GM19351 (cell line): ENCODE measurements at regions not wholly inside any gene's neighbourhood (a gene's known extent, or its start where the extent isn't known, plus 50 kb on each side); places are given as distances from the start of the nearest gene placed in this dataset.
"Not testable (repeated sequence)": the region's sequence is repeated elsewhere in the genome, so short reads cannot be mapped to it uniquely, and the experiment has no call there.

Source experiments
- ATAC-seq: cut with Tn5 transposase; IDR thresholded peaks from one replicate; pipeline ENCODE4 v1.9.1; 2021; ENCODE audit warnings: mild to moderate bottlenecking, moderate library complexity; ENCODE audit not compliant: unreplicated experiment

GRCh38 chr10:33630761-33631160 lies 296.3 kb upstream of the NRP1 start:
- no peak for ATAC-seq

DNA sequence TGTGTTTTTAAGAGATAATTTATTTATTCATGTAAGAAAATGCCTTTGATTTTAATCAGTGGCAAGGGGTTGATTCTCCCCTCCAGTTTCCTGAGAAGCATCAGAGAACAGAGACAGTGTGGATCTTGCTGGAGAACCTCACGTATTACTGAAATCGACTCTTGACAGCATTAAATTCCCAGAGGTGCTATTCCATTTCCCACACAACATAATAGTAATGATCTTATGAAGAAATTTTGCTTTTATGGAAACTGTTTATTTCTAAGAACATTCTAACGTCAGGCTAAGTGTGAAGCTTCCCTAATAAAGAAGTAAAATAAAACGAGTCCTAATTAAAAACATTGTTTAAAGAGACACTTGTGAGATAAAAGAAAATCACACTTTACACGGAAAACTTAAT lies 293.1 kb upstream of the NRP1 start:
- ATAC-seq, result no peak

DNA sequence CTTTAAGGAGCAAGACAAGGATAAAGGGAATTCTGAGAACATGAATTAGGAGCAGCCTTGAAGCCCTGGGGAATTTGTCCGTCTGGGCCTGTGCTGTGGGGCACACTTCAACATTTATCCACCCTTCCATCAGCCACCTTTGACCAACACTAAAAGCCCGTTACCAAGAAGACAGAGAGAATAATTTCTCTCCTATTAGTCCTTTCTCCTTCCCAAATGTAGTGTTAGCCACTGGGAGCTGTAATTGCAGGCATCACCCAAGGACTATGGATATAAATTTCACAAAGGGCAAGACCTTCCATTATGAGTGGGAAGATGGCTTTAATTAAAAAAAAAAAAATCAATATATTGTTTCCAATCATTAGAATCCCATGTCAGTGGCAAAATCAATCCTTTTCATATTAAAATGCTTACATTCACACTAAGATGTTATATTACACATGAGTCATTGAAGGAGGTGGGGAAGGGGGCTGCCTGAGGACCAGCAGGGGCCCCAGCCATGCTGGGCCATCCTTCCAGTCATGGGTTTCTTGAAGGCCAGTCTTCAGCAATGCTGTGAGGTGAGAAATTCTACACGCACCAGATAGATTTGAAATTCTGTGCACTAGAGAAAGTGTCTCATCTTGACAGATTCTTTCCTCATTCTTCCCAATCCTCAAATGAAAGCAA lies 292.5 kb upstream of the NRP1 start:
- ATAC-seq, result no peak

- ATAC-seq, result no peak
Observed at GRCh38 chr10:33623669-33624068, 289.2 kb upstream of the NRP1 start.

DNA sequence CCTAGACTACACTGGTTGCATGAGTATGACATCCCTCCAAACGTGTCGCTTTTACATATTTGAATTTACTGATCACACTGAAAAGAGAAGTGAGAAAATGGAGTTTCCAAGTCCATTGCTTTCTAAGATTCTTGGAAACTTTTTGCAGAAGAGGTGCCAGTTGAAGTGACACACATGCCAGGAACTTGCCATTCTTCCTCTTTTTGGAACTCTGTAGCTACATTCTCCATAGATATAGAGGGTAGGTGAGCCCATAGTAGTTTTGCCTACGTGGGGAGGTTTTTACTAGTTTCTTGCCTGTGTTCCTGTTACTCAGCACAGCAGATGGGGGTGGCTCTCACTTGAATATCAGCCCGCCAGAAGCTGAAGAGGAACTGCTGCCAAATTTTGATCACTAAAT lies 286.6 kb upstream of the NRP1 start:
- ATAC-seq, result no peak

- ATAC-seq, result no peak
Observed at GRCh38 chr10:33618196-33618595, 283.7 kb upstream of the NRP1 start.

DNA sequence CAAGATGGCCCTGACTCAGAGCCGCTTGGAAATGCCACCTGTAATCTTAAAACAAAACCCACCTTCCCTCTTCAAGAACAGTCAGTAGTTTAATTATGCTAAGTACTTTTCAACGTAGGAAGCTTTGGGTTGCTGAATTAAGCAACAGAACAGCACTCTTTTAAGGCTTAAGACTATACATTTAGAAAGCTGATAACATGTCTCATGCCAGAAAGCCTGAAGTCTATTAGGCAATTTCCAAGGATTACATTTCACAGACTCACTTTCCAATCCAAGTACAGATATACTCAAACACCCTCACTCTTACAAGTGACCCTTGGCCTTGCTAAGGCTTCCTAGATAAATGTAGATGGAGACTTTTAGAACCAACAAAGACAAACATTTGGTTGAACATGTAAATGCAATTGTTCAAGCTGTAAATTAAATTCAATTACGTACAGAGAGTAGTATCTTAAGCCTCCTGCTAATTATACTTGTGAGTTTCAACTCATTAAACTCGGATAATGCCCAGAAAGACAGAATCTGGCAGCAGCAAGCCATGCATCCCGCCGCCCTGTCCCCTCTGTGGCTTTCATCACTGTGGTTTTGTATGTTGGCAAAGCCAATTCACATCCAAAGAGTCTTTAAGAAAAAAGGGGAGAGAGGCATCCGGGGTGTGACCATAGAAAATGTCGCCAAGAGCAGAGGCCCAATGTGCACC lies 283.1 kb upstream of the NRP1 start:
- ATAC-seq, result no peak

DNA sequence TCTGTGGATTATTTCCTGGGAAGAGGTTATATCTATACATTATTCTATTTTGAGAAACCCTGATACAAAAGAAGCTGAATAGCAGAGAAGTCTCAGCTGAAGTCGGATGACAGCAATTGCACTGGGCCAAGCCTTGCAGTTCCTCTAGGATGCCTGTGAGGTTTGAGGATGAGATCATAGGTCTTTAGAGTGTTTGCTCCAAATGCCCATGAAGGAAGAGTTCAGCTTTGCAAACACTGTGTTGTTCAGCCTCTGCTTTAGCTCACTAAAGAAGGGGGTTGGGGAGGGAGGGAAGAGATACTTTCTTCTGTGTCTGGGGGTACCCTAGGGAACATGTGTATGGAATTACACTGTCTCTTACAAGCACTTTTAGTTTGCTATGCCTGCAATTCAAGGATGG lies 282.5 kb upstream of the NRP1 start:
- no peak for ATAC-seq

DNA sequence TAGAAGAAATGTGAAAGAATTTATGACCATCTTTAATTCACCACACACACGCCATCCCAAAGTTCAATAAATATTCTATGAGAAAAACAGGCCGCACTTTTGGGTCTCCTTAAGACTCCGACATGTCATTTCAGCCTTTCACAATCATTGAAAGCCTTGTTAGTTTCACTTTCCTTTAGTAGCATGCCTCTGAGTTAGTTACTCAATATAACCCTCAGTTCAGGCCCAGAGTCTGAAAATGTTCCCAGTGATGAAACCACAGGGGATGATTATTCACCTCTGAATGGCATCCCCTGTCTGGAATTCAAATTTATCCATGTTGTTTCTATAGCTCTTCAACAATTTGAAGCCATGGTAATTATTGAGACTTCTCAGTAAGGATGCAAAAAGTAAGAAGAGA lies 278.1 kb upstream of the NRP1 start:
- no peak for ATAC-seq

DNA sequence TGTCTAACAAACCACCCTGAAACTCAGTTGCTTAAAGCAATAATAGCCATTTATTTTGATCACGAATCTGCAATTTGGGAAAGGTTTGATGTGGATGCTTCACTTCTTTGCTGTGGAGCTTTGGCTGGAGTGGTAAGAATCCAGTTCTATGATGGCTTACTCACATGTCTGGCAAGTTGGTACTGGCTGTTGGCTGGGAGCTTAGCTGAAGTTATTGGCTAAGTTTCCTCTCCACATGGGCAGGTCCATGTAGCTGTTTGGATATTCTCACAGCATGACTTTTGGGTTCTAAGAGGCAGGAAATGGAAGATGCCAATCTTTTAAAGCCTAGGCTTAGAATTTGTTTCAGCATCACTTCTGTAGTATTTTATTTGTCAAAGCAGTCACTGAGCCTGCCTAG lies 277.6 kb upstream of the NRP1 start:
- ATAC-seq, result no peak

DNA sequence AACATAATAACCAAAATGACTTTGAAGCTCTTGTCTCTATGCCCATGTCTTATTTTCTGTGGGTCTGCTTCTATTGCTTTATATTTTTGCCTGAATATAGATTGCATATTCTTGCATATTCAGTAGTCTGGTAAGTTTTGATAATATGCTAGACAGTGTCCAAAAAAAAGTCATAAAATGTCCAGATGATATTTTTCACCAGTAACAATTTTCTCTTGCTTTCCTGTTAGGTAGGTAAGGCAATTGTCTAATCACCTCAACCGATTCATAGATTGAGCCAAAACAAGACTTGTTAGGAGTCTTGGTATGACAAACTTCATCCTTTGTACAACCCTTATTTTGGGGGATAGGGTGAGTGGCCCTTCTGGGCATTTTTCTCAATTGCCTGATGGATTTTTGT lies 277.0 kb upstream of the NRP1 start:
- ATAC-seq, result no peak

DNA sequence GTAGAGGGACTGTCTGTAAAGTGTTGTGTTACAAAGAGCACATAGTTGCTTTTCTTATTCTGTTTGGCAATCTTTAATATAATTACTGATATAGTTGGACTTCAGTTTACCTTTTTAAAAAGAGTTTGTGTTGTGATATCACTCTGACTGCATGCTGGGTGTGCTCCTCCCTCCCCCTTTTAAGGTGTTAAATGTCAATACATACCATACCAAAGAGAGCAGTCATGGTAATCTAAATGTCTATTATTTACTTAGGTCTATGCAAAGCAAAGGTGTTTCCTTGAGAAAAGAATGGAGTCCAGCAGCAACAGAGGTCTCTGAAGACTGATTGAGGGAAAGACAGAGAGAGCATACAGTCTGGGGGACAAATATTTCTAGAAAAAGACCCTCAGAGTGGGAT lies 275.1 kb upstream of the NRP1 start:
- no peak for ATAC-seq

- no peak for ATAC-seq
Observed at GRCh38 chr10:33602278-33602677, 267.8 kb upstream of the NRP1 start.

GRCh38 chr10:33600381-33600780 lies 265.9 kb upstream of the NRP1 start:
- ATAC-seq, result no peak

GRCh38 chr10:33596422-33596821 lies 262.0 kb upstream of the NRP1 start:
- ATAC-seq, result no peak

DNA sequence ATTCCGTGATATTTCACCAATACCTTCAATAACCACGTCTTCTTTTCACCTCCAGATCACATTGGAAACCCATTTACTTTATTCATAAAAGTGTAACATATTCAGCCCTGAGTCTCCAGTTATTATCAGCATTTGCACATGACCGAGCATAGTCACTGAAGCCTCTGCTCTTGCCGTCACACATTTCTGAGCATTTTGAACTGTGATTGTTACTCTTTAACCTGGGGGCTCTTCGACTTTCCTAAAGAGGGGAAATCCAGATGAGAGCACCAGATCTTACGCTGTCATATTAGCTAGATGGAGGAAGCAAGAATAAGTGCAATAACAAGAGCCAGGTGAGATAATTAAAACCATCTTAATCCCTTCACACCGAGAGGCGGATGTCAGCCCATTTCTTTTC lies 260.0 kb upstream of the NRP1 start:
- no peak for ATAC-seq

GRCh38 chr10:33588974-33589600 lies 254.6 kb upstream of the NRP1 start:
- no peak for ATAC-seq

DNA sequence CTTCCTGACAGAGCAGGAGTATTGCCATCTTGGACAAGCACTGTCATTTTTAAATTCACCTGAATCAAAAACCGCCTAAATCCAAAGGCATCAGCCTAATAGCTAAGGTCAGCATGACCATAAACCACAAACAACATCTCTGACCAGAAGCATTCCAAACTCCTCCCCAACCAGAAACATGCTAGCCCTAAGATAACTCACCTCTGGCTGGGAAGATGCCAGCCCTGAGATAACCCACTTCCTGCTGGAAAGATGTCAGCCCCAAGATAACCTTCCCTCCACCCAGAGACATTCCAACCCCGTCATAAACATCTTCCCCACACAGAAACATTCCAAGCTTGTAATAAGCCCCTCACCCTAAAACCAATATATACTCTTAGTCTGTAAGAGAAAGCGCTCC lies 250.1 kb upstream of the NRP1 start:
- ATAC-seq, result not testable (repeated sequence)

DNA sequence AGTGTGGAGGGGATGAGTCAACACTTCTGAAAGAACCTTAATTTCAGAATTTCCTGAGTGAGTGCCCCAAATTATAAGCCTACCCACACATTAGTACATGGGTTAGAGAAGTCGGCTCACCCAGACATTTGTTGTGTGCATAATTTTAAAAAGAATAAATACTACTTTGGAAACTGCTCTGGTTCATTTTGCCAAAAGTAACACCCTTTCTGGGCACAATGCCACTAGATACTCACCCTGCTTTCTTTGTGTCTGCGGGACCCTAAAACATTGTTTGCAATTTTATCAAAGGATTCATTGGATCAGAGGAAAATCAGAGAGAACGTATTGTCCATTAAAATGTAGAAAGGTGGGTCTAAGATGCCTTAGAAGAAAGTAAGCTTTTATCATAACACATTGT lies 245.5 kb upstream of the NRP1 start:
- no peak for ATAC-seq

DNA sequence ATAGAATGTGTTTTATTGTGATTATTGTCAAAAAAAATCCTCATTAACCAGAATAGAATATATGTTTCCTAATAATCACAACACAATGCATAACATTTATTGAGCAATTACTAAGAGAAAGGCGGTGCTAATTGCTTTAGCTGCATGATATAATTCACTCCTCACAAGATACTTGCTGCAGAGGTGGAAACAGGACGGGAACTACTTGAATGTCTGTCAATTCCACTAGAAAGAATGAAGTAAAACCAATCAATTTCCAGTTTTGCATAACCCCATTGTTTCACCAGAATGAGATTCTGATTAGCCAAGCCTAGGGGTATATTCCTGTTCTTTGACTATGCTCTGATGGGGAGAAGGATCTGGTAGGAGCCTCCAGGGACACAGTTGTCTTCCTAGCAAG lies 239.1 kb upstream of the NRP1 start:
- ATAC-seq, result no peak

DNA sequence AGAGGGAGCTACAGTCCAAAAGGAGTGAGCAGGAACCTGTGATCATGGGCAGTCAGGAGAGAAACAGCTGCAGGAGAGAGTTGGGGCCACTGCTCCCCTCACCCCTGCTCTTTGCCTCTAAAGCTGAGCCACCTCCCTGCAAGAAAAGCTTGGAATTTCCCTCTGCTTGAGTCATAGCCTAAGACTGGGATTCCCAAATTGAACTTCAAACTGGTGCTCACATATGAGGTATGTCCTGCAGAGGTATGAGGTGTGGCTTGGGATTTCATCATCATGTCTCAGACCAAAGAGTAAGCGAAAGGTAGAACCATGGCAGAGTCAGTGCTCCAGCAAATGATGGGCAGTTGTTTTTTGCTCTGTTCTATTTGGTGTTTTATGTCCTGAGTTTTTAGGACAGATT lies 237.1 kb upstream of the NRP1 start:
- ATAC-seq, result no peak

DNA sequence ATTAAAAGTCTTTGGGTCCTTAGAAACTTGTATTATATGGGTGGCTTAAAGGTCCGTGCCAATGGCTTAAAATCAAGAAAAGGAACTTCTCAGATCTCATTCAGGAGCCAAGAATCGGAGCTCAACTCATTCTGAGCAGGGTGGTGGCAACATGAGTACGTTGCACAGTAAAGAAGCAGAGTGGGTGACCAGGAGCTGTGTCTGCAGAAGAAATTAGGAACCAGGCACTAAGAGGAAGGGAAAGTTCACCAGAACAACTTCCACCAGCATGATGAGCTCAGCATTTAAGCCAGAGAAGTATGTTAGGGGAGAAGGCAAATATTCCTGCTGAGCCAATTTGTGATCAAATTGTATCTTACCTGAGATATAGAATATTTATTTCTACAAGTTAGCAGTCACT lies 236.0 kb upstream of the NRP1 start:
- ATAC-seq, result no peak
